Activated CD4-positive, alpha-beta memory T cell treated with anti-CD3 and anti-CD28 coated beads, Interleukin-2, amount 10 ng/mL, durations not matched to agents 7 days and 5 days (primary cell): ENCODE measurements at regions not wholly inside any gene's neighbourhood (a gene's known extent, or its start where the extent isn't known, plus 50 kb on each side); places are given as distances from the start of the nearest gene placed in this dataset.

ENCODE experiments used
- CTCF ChIA-PET: fragments of 350-600 bp; sonication (Branson Sonifier 250); formaldehyde crosslinking; loops from one replicate; lab custom pipeline; 2021; ENCODE audit warnings: antibody characterized with exemption, inconsistent platforms; lab: Charles Lee
- POLR2A ChIA-PET: fragments of 350-600 bp; sonication (Branson Sonifier 250); formaldehyde crosslinking; loops from one replicate; lab custom pipeline; 2021; ENCODE audit warnings: antibody characterized with exemption; lab: Charles Lee
- DNase-seq: peaks from one replicate; pipeline ENCODE4 v3.0.0-alpha.2; 2020
- H3K27ac Mint-ChIP-seq: one replicate; pipeline ENCODE4 v1.8.0; 2021; ENCODE audit warnings: mild to moderate bottlenecking, mixed read lengths
- H3K27me3 Mint-ChIP-seq: one replicate; pipeline ENCODE4 v1.8.0; 2021; ENCODE audit warnings: mixed read lengths
- H3K36me3 Mint-ChIP-seq: one replicate; pipeline ENCODE4 v1.8.0; 2021; ENCODE audit warnings: low read depth, mixed read lengths
- H3K4me1 Mint-ChIP-seq: one replicate; pipeline ENCODE4 v1.8.0; 2021; ENCODE audit warnings: mixed read lengths
- H3K4me3 Mint-ChIP-seq: one replicate; pipeline ENCODE4 v1.8.0; 2021; ENCODE audit warnings: mild to moderate bottlenecking, mixed read lengths
- H3K9me3 Mint-ChIP-seq: one replicate; pipeline ENCODE4 v1.8.0; 2021; ENCODE audit warnings: mixed read lengths

GRCh38 chr2:206368484-206368883, 74.8 kb upstream of the ADAM23 start:
- Mint-ChIP-seq H3K27ac (no peak overlapping the region), H3K4me3 (no peak overlapping the region)
- POLR2A ChIA-PET: no interaction called here

GRCh38 chr2:206368933-206369569, 74.3 kb upstream of the ADAM23 start:
- H3K4me3 Mint-ChIP-seq: no peak overlapping the region
- peaks cover 10% of the 10 kb centered on the region for H3K4me1 Mint-ChIP-seq
- ChIA-PET POLR2A (no interaction called here), CTCF (interaction anchor here (0.6 kb wide), 1 partner anchor 412 kb away, joined by 6 read pairs; no protein-coding TSS in a partner anchor)
- peaks cover 7% of the 10 kb centered on the region for H3K9me3 Mint-ChIP-seq
- no peak for DNase-seq
- H3K27ac Mint-ChIP-seq: no peak overlapping the region
- peaks cover 4% of the 10 kb centered on the region for H3K27me3 Mint-ChIP-seq
- no peaks in the 10 kb centered on the region for H3K36me3 Mint-ChIP-seq

More at GRCh38 chr2:206368484-206368883, 74.8 kb upstream of the ADAM23 start:
- peaks cover 7% of the 10 kb centered on the region for H3K9me3 Mint-ChIP-seq
- no peak for DNase-seq
- H3K36me3 Mint-ChIP-seq: no peaks in the 10 kb centered on the region
- CTCF ChIA-PET: no interaction called here
- H3K27me3 Mint-ChIP-seq: peaks cover 3% of the 10 kb centered on the region
- peaks cover 10% of the 10 kb centered on the region for H3K4me1 Mint-ChIP-seq

- ChIA-PET CTCF (no interaction called here), POLR2A (no interaction called here)
- H3K27ac Mint-ChIP-seq: no peak overlapping the region
- peaks cover 9% of the 10 kb centered on the region for H3K9me3 Mint-ChIP-seq
- H3K4me3 Mint-ChIP-seq: no peak overlapping the region
- H3K27me3 Mint-ChIP-seq: peaks cover 11% of the 10 kb centered on the region
- H3K4me1 Mint-ChIP-seq: no peaks in the 10 kb centered on the region
- no peaks in the 10 kb centered on the region for H3K36me3 Mint-ChIP-seq
- no peak for DNase-seq
Observed at GRCh38 chr2:206375956-206376355, 67.4 kb upstream of the ADAM23 start.

- no peak overlapping the region for H3K4me3 Mint-ChIP-seq
- H3K27me3 Mint-ChIP-seq: peaks cover 7% of the 10 kb centered on the region
- no peak for DNase-seq
- peaks cover 5% of the 10 kb centered on the region for H3K9me3 Mint-ChIP-seq
- ChIA-PET POLR2A (no interaction called here), CTCF (no interaction called here)
- H3K27ac Mint-ChIP-seq: no peak overlapping the region
- no peaks in the 10 kb centered on the region for H3K36me3 Mint-ChIP-seq
- no peaks in the 10 kb centered on the region for H3K4me1 Mint-ChIP-seq
Observed at GRCh38 chr2:206378835-206379234, 64.5 kb upstream of the ADAM23 start.

GRCh38 chr2:206379266-206379665, 64.1 kb upstream of the ADAM23 start:
- Mint-ChIP-seq H3K36me3 (no peaks in the 10 kb centered on the region), H3K27me3 (peaks cover 7% of the 10 kb centered on the region)
- CTCF ChIA-PET: no interaction called here

GRCh38 chr2:206379886-206380285, 63.4 kb upstream of the ADAM23 start:
- DNase-seq: no peak
- H3K27me3 Mint-ChIP-seq: peaks cover 7% of the 10 kb centered on the region
- ChIA-PET POLR2A (no interaction called here), CTCF (no interaction called here)
- H3K4me1 Mint-ChIP-seq: no peaks in the 10 kb centered on the region
- peaks cover 5% of the 10 kb centered on the region for H3K9me3 Mint-ChIP-seq
- no peak overlapping the region for H3K4me3 Mint-ChIP-seq
- no peaks in the 10 kb centered on the region for H3K36me3 Mint-ChIP-seq
- no peak overlapping the region for H3K27ac Mint-ChIP-seq

More at GRCh38 chr2:206379266-206379665, 64.1 kb upstream of the ADAM23 start:
- Mint-ChIP-seq H3K4me1 (no peaks in the 10 kb centered on the region), H3K27ac (no peak overlapping the region), H3K4me3 (no peak overlapping the region), H3K9me3 (peaks cover 5% of the 10 kb centered on the region)
- POLR2A ChIA-PET: no interaction called here
- DNase-seq: no peak

- H3K27ac Mint-ChIP-seq: no peak overlapping the region
- no peak overlapping the region for H3K4me3 Mint-ChIP-seq
- no peak for DNase-seq
- no peaks in the 10 kb centered on the region for H3K4me1 Mint-ChIP-seq
- POLR2A ChIA-PET: no interaction called here
- H3K9me3 Mint-ChIP-seq: no peaks in the 10 kb centered on the region
- H3K36me3 Mint-ChIP-seq: no peaks in the 10 kb centered on the region
- CTCF ChIA-PET: no interaction called here
- peaks cover 2% of the 10 kb centered on the region for H3K27me3 Mint-ChIP-seq
Observed at GRCh38 chr2:206381881-206382280, 61.5 kb upstream of the ADAM23 start.

- ChIA-PET CTCF (no interaction called here), POLR2A (no interaction called here)
- Mint-ChIP-seq H3K4me3 (no peak overlapping the region), H3K9me3 (no peaks in the 10 kb centered on the region), H3K4me1 (no peaks in the 10 kb centered on the region), H3K27me3 (peaks cover 2% of the 10 kb centered on the region), H3K36me3 (no peaks in the 10 kb centered on the region), H3K27ac (no peak overlapping the region)
- DNase-seq: no peak
Observed at GRCh38 chr2:206383669-206384068, 59.7 kb upstream of the ADAM23 start.

- Mint-ChIP-seq H3K9me3 (no peaks in the 10 kb centered on the region), H3K36me3 (no peaks in the 10 kb centered on the region), H3K27me3 (no peaks in the 10 kb centered on the region), H3K4me1 (no peaks in the 10 kb centered on the region), H3K4me3 (no peak overlapping the region), H3K27ac (no peak overlapping the region)
- DNase-seq: no peak
- ChIA-PET CTCF (no interaction called here), POLR2A (no interaction called here)
Observed at GRCh38 chr2:206387808-206388207, 55.5 kb upstream of the ADAM23 start.

- H3K4me1 Mint-ChIP-seq: no peaks in the 10 kb centered on the region
- no peak overlapping the region for H3K27ac Mint-ChIP-seq
- H3K9me3 Mint-ChIP-seq: peaks cover under 1% of the 10 kb centered on the region
- H3K36me3 Mint-ChIP-seq: no peaks in the 10 kb centered on the region
- DNase-seq: no peak
- ChIA-PET POLR2A (no interaction called here), CTCF (no interaction called here)
- no peaks in the 10 kb centered on the region for H3K27me3 Mint-ChIP-seq
- H3K4me3 Mint-ChIP-seq: no peak overlapping the region
Observed at GRCh38 chr2:206388698-206389097, 54.6 kb upstream of the ADAM23 start.

GRCh38 chr2:206389164-206389563, 54.2 kb upstream of the ADAM23 start:
- Mint-ChIP-seq H3K4me3 (no peak overlapping the region), H3K27me3 (no peaks in the 10 kb centered on the region), H3K36me3 (no peaks in the 10 kb centered on the region), H3K4me1 (no peaks in the 10 kb centered on the region), H3K9me3 (peaks cover 3% of the 10 kb centered on the region), H3K27ac (no peak overlapping the region)
- DNase-seq: no peak
- CTCF ChIA-PET: no interaction called here
- POLR2A ChIA-PET: no interaction called here

- Mint-ChIP-seq H3K27ac (no peak overlapping the region), H3K9me3 (peaks cover 3% of the 10 kb centered on the region), H3K27me3 (no peaks in the 10 kb centered on the region), H3K36me3 (no peaks in the 10 kb centered on the region), H3K4me3 (no peak overlapping the region), H3K4me1 (no peaks in the 10 kb centered on the region)
- POLR2A ChIA-PET: no interaction called here
- DNase-seq: no peak
- CTCF ChIA-PET: no interaction called here
Observed at GRCh38 chr2:206390181-206390580, 53.2 kb upstream of the ADAM23 start.

- H3K4me3 Mint-ChIP-seq: no peak overlapping the region
- no peaks in the 10 kb centered on the region for H3K36me3 Mint-ChIP-seq
- H3K27ac Mint-ChIP-seq: no peak overlapping the region
- DNase-seq: peak; percentile 33
- H3K9me3 Mint-ChIP-seq: peaks cover 3% of the 10 kb centered on the region
- H3K27me3 Mint-ChIP-seq: peaks cover 4% of the 10 kb centered on the region
- ChIA-PET POLR2A (no interaction called here), CTCF (interaction anchor here (1.0 to 1.8 kb wide), 3 partner anchors 12 to 390 kb away, joined by 3 to 8 read pairs (median 4); no protein-coding TSS in a partner anchor)
- no peaks in the 10 kb centered on the region for H3K4me1 Mint-ChIP-seq
Observed at GRCh38 chr2:206392118-206392517, 51.2 kb upstream of the ADAM23 start.
